ENCODE measurements at regions not wholly inside any gene's neighbourhood (a gene's known extent, or its start where the extent isn't known, plus 50 kb on each side); places are given as distances from the start of the nearest gene placed in this dataset.

DNA sequence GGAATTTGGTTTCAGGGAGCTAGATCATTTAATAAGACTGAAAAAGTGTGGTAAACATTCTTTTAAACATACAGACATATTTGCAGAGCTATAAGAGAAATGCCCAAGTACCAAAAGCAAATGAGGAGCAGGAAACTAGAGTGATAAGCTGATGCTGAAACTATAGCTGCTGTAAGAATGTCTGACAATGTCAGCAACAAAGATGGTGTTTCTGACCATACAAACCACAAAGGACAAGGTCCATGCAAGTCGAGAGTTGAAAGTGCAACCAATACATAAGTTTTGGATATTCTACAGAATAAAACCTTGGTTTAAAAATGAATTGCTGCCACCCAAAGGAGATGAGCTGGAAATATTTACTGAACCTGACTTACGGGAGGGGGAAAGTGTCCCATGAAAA, 610.2 kb downstream of the TBL1XR1 start:
- Mint-ChIP-seq H3K27ac (no peak overlapping the region), H3K4me1 (ENCODE audit: low read depth) (peaks cover 21% of the 10 kb centered on the region; the same call in 1 of the 2 replicates), H3K4me3 (peak overlapping the region; percentile 58; the same call in 1 of the 2 replicates), H3K36me3 (ENCODE audit: low read depth) (no peaks in the 10 kb centered on the region), H3K9me3 (peaks cover 3% of the 10 kb centered on the region; the same call in 1 of the 2 replicates), H3K27me3 (ENCODE audit: insufficient read depth) (no peaks in the 10 kb centered on the region)
- DNase-seq: no peak
- TF ChIP-seq, protein P1, sequence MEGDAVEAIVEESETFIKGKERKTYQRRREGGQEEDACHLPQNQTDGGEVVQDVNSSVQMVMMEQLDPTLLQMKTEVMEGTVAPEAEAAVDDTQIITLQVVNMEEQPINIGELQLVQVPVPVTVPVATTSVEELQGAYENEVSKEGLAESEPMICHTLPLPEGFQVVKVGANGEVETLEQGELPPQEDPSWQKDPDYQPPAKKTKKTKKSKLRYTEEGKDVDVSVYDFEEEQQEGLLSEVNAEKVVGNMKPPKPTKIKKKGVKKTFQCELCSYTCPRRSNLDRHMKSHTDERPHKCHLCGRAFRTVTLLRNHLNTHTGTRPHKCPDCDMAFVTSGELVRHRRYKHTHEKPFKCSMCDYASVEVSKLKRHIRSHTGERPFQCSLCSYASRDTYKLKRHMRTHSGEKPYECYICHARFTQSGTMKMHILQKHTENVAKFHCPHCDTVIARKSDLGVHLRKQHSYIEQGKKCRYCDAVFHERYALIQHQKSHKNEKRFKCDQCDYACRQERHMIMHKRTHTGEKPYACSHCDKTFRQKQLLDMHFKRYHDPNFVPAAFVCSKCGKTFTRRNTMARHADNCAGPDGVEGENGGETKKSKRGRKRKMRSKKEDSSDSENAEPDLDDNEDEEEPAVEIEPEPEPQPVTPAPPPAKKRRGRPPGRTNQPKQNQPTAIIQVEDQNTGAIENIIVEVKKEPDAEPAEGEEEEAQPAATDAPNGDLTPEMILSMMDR (IDR thresholded peaks at IDR 0.05): no peak

DNA sequence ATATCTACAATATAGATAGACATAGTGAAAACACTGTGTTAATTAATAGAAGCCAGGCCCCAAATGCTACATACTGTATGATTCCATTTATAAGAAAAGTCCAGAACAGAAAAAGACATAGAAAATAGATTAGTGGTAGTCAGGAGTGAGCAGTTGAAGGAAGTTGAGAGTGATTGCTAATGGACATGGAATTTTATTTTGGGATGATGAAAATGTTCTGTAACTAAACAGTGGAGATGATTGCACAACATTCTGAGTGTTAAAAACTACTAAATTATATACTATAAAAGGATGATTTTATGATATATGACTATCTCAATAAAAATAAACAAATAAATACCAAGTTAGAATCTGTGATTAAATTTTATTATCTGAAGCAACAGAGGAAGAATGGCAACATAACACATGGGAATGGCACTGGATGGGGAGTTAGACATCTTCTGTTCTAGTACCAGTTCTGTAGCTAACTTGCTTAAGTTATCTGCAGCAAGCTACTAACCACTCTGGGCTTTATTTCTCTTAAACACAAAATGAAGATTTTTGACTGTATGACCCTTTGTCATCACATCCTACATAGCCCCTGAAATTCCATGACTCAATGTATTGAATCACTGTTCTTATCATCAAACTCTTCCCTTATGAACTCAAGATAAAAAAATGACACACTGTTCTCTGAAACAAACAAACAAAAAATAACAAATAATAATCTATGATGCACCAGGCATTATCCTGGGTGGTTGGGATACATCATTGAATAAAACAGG, 612.7 kb downstream of the TBL1XR1 start:
- H3K9me3 Mint-ChIP-seq: peaks cover 9% of the 10 kb centered on the region; the same call in 1 of the 2 replicates
- H3K27ac Mint-ChIP-seq: no peak overlapping the region
- H3K36me3 Mint-ChIP-seq (ENCODE audit: low read depth): no peaks in the 10 kb centered on the region
- no peak overlapping the region for H3K4me3 Mint-ChIP-seq
- no peaks in the 10 kb centered on the region for H3K27me3 Mint-ChIP-seq (ENCODE audit: insufficient read depth)
- TF ChIP-seq, protein P1 (IDR thresholded peaks at IDR 0.05): no peak
- no peak for DNase-seq
- H3K4me1 Mint-ChIP-seq (ENCODE audit: low read depth): peaks cover 28% of the 10 kb centered on the region; the same call in 1 of the 2 replicates

DNA sequence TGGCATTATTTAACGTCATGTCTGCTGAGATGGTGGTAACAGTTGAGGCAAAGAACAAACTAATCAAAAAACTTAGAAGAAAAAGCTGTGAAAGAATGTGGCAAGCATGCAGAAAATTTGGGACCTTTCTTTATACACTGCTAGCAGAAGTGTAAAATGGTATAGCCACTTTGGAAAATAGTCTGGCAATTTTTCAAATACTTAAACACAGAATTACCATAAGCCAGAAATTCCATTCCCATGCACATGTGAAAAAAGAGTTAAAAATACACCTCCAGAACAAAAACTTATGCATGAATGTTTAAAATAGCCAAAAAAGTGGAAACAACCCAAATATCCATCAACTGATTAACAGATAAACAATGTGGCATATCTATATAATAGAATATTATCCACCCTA, 613.3 kb downstream of the TBL1XR1 start:
- Mint-ChIP-seq H3K4me3 (no peak overlapping the region), H3K4me1 (ENCODE audit: low read depth) (peaks cover 30% of the 10 kb centered on the region; the same call in 1 of the 2 replicates), H3K36me3 (ENCODE audit: low read depth) (no peaks in the 10 kb centered on the region), H3K9me3 (peaks cover 6% of the 10 kb centered on the region; the same call in 1 of the 2 replicates), H3K27me3 (ENCODE audit: insufficient read depth) (no peaks in the 10 kb centered on the region), H3K27ac (no peak overlapping the region)
- TF ChIP-seq, protein P1 (IDR thresholded peaks at IDR 0.05): no peak
- no peak for DNase-seq

DNA sequence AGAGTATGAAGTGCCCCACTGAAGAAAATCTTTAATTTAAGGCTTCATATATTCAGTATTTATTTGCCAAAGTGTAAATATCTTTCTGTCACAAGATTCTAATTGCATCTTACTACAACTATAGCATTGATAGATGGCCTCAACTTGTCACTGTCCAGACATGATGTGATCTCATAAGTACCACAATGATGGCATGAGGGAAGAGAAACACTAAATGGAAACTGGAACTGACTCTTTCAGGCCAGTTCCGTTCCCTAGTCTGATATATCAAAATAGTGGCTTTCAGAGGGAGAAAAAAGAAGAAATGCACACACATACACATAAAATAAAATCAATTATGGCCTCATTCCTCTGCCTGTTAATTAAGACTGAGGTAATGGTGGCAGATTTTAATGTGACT, 615.7 kb downstream of the TBL1XR1 start:
- Mint-ChIP-seq H3K4me1 (ENCODE audit: low read depth) (peaks cover 23% of the 10 kb centered on the region; the same call in 1 of the 2 replicates), H3K36me3 (ENCODE audit: low read depth) (no peaks in the 10 kb centered on the region), H3K4me3 (no peak overlapping the region), H3K9me3 (peaks cover 18% of the 10 kb centered on the region; the same call in 1 of the 2 replicates), H3K27me3 (ENCODE audit: insufficient read depth) (no peaks in the 10 kb centered on the region), H3K27ac (no peak overlapping the region)
- TF ChIP-seq, protein P1 (IDR thresholded peaks at IDR 0.05): no peak
- DNase-seq: no peak

DNA sequence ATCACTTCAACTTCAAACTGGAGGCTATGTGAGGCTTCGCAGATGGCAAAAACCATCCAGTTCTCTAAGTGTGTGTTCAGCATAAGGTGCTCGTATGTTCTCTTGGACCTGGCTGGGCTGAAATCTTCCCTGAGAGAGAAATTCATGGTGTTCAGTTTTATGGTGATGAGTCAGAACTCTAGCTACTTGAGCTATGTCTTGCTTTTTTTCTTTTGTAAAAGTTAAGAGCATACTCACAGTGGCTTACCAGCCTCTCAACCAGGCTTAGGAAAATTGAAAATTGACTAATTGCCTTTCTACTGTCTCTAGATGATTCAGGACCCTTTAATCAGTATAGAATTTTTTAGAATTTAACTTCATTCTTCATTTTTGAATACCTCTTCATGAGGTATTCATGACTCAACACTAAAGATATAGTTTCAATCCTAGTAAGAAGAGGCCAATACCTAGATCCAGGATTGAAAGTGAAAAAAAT, 617.5 kb downstream of the TBL1XR1 start:
- Mint-ChIP-seq H3K4me1 (ENCODE audit: low read depth) (peaks cover 17% of the 10 kb centered on the region; the same call in 1 of the 2 replicates), H3K9me3 (peaks cover 18% of the 10 kb centered on the region; the same call in 1 of the 2 replicates), H3K27me3 (ENCODE audit: insufficient read depth) (no peaks in the 10 kb centered on the region), H3K27ac (no peak overlapping the region), H3K36me3 (ENCODE audit: low read depth) (no peaks in the 10 kb centered on the region), H3K4me3 (no peak overlapping the region)
- TF ChIP-seq, protein P1 (IDR thresholded peaks at IDR 0.05): no peak
- peak; percentile 2 for DNase-seq
